Fibroblast of mammary gland (primary cell): ENCODE measurements at regions not wholly inside any gene's neighbourhood (a gene's known extent, or its start where the extent isn't known, plus 50 kb on each side); places are given as distances from the start of the nearest gene placed in this dataset.

Experiments used
- DNase-seq: peaks from one replicate; pipeline ENCODE4 v3.0.0-alpha.2; 2010; ENCODE audit warnings: low read depth
- H3K4me3 ChIP-seq: 2 replicates; pipeline ENCODE4 v1.5.1; 2011; ENCODE audit warnings: low read depth, mild to moderate bottlenecking, low read length, moderate library complexity; ENCODE audit not compliant: control insufficient read depth
- TF ChIP-seq, protein P1 (sequence below): conservative IDR thresholded peaks from 2 replicates; pipeline ENCODE4 v1.5.1; 2011; ENCODE audit warnings: low read depth, low read length, inconsistent platforms; ENCODE audit not compliant: control insufficient read depth, insufficient read depth

DNA sequence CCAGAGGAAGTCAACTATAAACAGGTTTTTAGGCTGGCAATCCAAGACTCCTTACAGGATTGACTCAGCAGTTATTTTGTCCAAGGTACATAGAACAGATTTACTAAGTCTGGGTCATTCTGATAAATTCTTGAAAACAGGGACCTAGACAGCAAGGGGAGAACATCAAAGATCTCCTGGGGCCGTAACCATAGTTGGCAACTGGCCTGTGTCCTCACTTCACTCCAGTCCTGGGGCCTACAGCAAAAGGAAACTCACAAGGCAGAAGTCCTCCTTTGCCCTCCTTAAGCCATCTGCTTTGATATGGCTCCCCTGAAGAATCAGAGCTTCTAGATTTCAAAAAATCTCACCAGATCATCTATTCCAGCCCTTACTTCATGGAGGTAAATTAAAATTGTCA is 207.2 kb upstream of the IGF1 start:
- H3K4me3 ChIP-seq, result no peak overlapping the region
- no peak for DNase-seq
- TF ChIP-seq, protein P1, sequence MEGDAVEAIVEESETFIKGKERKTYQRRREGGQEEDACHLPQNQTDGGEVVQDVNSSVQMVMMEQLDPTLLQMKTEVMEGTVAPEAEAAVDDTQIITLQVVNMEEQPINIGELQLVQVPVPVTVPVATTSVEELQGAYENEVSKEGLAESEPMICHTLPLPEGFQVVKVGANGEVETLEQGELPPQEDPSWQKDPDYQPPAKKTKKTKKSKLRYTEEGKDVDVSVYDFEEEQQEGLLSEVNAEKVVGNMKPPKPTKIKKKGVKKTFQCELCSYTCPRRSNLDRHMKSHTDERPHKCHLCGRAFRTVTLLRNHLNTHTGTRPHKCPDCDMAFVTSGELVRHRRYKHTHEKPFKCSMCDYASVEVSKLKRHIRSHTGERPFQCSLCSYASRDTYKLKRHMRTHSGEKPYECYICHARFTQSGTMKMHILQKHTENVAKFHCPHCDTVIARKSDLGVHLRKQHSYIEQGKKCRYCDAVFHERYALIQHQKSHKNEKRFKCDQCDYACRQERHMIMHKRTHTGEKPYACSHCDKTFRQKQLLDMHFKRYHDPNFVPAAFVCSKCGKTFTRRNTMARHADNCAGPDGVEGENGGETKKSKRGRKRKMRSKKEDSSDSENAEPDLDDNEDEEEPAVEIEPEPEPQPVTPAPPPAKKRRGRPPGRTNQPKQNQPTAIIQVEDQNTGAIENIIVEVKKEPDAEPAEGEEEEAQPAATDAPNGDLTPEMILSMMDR, result no peak

DNA sequence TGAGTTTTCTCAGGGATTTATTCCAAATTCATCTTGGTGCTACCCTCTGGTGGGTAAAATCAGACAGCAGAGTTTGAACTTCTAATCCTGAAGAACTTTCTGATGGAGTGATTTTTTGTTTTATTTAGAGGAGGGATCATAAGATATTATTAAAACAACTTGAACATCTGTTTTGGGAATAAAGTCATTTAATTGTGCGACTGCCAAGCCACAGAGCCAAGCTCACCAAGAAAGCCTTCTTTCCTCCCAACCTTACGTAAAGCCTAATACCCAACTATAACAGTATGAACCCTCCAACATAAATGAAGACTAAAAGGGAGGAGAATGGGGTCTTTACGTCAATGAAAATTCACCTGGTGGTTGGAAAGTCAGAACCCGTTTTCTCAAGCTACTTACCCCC is 205.5 kb upstream of the IGF1 start:
- DNase-seq, result no peak
- H3K4me3 ChIP-seq, result no peak overlapping the region
- TF ChIP-seq, protein P1, result no peak

DNA sequence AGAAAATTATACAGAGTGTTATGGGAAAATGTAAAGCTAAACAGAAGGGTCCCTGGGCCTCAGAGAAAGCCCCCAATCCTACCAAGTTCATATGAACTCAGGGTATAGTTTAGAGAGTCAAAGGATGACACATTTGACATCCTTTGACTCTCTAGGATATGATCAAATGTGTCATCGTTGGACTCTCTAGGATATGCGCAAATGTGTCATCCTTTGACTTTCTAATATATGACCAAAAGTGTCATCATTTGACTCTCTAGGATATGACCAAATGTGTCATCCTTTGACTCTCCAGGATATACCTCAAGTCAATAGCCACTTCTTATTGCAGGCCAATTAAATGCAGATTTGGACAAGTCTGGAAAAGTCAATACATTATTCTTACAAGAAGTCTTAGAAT is 204.8 kb upstream of the IGF1 start:
- TF ChIP-seq, protein P1, result no peak
- H3K4me3 ChIP-seq, result no peak overlapping the region
- DNase-seq, result peak; percentile 8

DNA sequence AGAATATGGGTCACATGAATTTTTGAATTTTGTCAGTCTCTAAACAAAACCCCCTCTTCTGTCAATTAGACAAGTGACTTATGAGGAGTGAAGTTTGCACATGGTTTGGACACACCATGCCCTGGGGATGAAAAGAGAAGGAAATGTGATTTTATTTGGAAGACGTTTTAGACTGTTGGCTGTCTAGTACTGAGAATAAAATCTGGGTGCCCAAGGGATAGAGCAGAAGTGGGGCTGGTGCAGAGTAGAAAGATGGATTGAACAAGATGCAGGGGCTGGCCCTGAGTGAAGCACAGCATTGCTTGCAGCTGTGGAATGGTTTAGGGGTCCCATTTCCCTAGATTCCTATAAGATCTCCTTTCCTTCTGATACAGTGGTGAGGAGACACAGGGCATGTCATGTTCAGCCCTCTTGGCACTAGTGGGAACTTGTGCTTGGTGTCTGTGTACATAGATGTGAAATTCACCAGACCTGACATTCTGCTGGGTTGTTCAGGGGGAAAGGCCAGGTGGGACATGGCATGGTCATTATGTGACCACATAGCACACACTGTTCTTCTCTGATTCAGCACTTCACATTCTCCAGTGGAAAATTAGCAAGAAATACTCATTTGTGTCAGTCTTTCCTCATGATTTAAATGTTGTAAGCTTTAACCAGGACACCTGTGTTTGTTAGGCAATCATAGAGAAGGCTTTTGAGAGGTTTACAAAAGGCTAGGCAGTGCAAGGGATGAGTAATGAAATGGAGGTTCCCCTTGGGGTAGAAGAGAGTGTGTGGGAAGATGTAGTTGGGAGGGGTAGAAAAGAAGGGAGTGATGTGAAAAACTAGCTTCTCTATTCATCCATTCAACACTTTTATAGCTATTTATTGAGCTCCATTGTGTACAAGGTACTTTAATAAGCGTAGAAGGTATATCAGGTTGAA is 202.3 kb upstream of the IGF1 start:
- TF ChIP-seq, protein P1, result no peak
- H3K4me3 ChIP-seq, result no peak overlapping the region
- no peak for DNase-seq

DNA sequence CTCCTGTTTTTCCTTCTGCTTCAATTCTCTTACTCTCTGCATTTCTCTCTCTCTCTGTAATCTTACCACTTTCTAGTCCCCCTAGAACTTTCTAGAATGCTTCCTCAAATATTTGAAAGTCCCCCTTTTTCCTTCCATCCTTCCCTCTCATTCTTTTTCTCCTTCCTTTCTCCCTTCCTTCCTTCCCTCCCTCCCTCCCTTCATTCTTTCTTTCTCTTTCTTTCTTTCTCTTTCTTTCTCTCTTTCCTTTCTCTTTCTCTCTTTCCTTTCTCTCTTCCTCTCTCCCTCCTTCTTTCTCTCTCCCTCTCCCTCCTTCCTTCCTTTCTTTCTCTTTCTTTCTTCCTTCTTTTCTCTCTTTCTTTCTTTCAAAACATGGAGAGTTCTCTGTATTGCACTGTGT is 201.4 kb upstream of the IGF1 start:
- DNase-seq, result no peak
- TF ChIP-seq, protein P1, result no peak
- no peak overlapping the region for H3K4me3 ChIP-seq

DNA sequence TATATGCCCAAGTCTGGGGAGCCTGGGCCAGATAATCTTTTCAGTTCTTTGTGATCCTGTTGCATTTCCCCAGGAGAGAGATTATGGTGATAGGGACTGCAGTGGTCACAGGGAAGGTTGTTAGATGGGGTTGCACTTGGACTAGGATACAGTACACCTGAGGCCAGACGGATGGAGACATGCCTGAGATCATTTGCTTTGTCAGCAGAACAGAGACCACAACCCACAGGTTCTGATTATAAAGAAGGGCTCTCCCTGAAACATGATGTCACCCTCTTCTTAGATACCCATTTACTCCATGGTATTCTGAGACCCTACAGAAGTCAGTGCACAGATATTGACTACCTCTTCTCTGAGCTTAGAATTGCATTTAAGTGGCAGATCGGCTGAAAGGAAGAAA is 200.9 kb upstream of the IGF1 start:
- DNase-seq, result no peak
- H3K4me3 ChIP-seq, result no peak overlapping the region
- TF ChIP-seq, protein P1, result no peak
